ENCODE measurements at regions not wholly inside any gene's neighbourhood (a gene's known extent, or its start where the extent isn't known, plus 50 kb on each side); places are given as distances from the start of the nearest gene placed in this dataset.

- DNase-seq: no peak
These were observed 128.5 kb downstream of the QPCT start for GRCh38 chr2:37472959-37473358.

- no peak for DNase-seq
These were observed 132.0 kb downstream of the QPCT start for GRCh38 chr2:37476411-37476810.

- no peak for DNase-seq
These were observed 133.5 kb downstream of the QPCT start for GRCh38 chr2:37477921-37478320.

GRCh38 chr2:37481244-37481643, 136.8 kb downstream of the QPCT start:
- no peak for DNase-seq

- DNase-seq: no peak
These were observed 144.6 kb downstream of the QPCT start for GRCh38 chr2:37489041-37489456.

- DNase-seq: no peak
These were observed 145.1 kb downstream of the QPCT start for GRCh38 chr2:37489536-37489935.

- DNase-seq: no peak
These were observed 149.0 kb downstream of the QPCT start for GRCh38 chr2:37493425-37493824.

GRCh38 chr2:37499113-37499512, 154.7 kb downstream of the QPCT start:
- DNase-seq: no peak

GRCh38 chr2:37500031-37500430, 155.6 kb downstream of the QPCT start:
- DNase-seq: no peak

GRCh38 chr2:37501113-37501512, 156.7 kb downstream of the QPCT start:
- no peak for DNase-seq

GRCh38 chr2:37506407-37507050, 162.1 kb downstream of the QPCT start:
- no peak for DNase-seq

- no peak for DNase-seq
These were observed 162.6 kb downstream of the QPCT start for GRCh38 chr2:37507051-37507410.

GRCh38 chr2:37507703-37508102, 163.3 kb downstream of the QPCT start:
- no peak for DNase-seq

GRCh38 chr2:37512971-37513370, 158.5 kb downstream of the CDC42EP3 start:
- no peak for DNase-seq

GRCh38 chr2:37523814-37524362, 147.6 kb downstream of the CDC42EP3 start:
- no peak for DNase-seq

- DNase-seq: no peak
These were observed 145.1 kb downstream of the CDC42EP3 start for GRCh38 chr2:37526323-37526722.

GRCh38 chr2:37526856-37527255, 144.6 kb downstream of the CDC42EP3 start:
- no peak for DNase-seq

- no peak for DNase-seq
These were observed 144.1 kb downstream of the CDC42EP3 start for GRCh38 chr2:37527361-37527760.

GRCh38 chr2:37529830-37530415, 141.5 kb downstream of the CDC42EP3 start:
- no peak for DNase-seq

GRCh38 chr2:37532503-37532902, 138.9 kb downstream of the CDC42EP3 start:
- no peak for DNase-seq

- no peak for DNase-seq
These were observed 134.1 kb downstream of the CDC42EP3 start for GRCh38 chr2:37537316-37537715.

- no peak for DNase-seq
These were observed 129.9 kb downstream of the CDC42EP3 start for GRCh38 chr2:37541516-37541915.

GRCh38 chr2:37543999-37544557, 127.4 kb downstream of the CDC42EP3 start:
- DNase-seq: no peak

- DNase-seq: no peak
These were observed 126.8 kb downstream of the CDC42EP3 start for GRCh38 chr2:37544591-37545031.
